Ovary (tissue), 7 donors: ENCODE measurements at regions not wholly inside any gene's neighbourhood (a gene's known extent, or its start where the extent isn't known, plus 50 kb on each side); places are given as distances from the start of the nearest gene placed in this dataset.

Experiments used
- DNase-seq, 5 donors: peaks; one replicate each; pipeline ENCODE4 v3.0.0-alpha.2; 2019 to 2020
- H3K27ac ChIP-seq, 2 donors: fragments of 200-600 bp; one replicate each; pipeline versions ENCODE4 v1.5.1 to v1.8.0; 2019 to 2022
- H3K27me3 ChIP-seq: fragments of 200-600 bp; one replicate; pipeline ENCODE4 v1.8.0; 2022
- H3K36me3 ChIP-seq: fragments of 200-600 bp; sonication (generic); one replicate; pipeline ENCODE4 v1.5.1; 2019
- H3K4me1 ChIP-seq: one replicate; pipeline ENCODE4 v1.8.1; 2013; ENCODE audit warnings: mild to moderate bottlenecking, moderate library complexity; ENCODE audit not compliant: insufficient read depth
- H3K4me3 ChIP-seq: fragments of 200-600 bp; sonication (generic); one replicate; pipeline ENCODE4 v1.5.1; 2017
- H3K9me3 ChIP-seq, 2 donors: fragments of 200-600 bp in 1 of 2; sonication (generic) in 1 of 2; one replicate each; pipeline versions ENCODE4 v1.5.1 to v1.8.1; 2013 to 2019; ENCODE audit warnings: mild to moderate bottlenecking in 1 of 2, moderate library complexity in 1 of 2
- CTCF ChIP-seq, 3 donors: fragments of 450-650 bp in 2 of 3; fragments of 200-600 bp in 1 of 3; IDR thresholded peaks; one replicate each; pipeline versions ENCODE4 v1.5.1 to v1.8.0; 2016 to 2022; ENCODE audit warnings: antibody characterized with exemption in 3 of 3, mild to moderate bottlenecking in 1 of 3
- EP300 ChIP-seq: sonication (generic); formaldehyde crosslinking; IDR thresholded peaks from one replicate; pipeline ENCODE4 v1.6.1; 2017; ENCODE audit warnings: antibody characterized with exemption
- POLR2A ChIP-seq: fragments of 450-650 bp; IDR thresholded peaks from one replicate; pipeline ENCODE4 v1.6.1; 2017; ENCODE audit warnings: antibody characterized with exemption, mild to moderate bottlenecking, moderate library complexity
- WGBS, 3 donors: extraction: QIAGEN DNeasy Blood & Tissue Kit in 1 of 3; methylation state at CpG; one replicate each; pipeline versions ENCODE4 v1.1.5 to v1.1.7; 2013 to 2017; 5-methylcytosine and 5-hydroxymethylcytosine counted together
- intact Hi-C, 4 donors: fragments of 100-400 bp; cut with DNase I; formaldehyde crosslinking; loops; one replicate each; pipeline versions ENCODE4 v1.11.0 to v1.15.1; 2022 to 2023
- donor health status: DM: no; HTN: no; CAD: no; lungs with moderate emphysema.
- donor health status: DM: no; HTN: no; CAD: no.
- donor health status: Bipolar disorder and iron deficiency.
- donor health status: DM: no; HTN: no; CAD: no.
- donor health status: DM: yes; HTN: yes; CAD: no.

DNA sequence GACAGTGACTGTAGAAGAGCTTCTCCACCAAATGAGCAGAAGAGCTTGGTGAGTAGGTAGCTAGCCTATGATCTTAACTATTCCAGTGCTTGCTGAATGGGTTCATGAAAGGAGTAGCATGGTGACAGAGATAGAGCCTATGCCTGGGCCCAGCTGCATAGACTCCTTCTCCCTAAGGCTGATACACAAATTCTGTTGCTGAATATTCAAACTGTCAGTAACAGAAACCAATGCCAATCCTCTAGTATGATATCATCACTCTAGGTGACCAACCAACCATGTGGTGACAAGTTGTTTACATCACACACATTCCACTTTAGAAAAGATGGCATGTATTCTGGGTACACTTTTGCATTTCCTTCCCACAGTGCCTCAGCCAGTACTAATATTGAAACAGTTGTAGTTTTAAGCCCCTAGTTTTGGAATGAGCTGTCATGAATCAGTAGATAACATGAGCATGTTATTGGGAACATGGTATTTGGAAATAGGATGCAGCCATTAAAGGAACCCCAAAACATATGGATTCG is 103.4 kb upstream of the GRXCR1 start:
- H3K9me3 ChIP-seq = no peaks in the 10 kb centered on the region
- WGBS, 3 donors = 72 to 82% (median 74%) methylated on average over 1 of the region's 1 CpG
- no peak for DNase-seq
- no peaks in the 10 kb centered on the region for H3K4me1 ChIP-seq
- no peaks in the 10 kb centered on the region for H3K27me3 ChIP-seq
- H3K4me3 ChIP-seq = no peak overlapping the region
- intact Hi-C loops = no loop called here
- no peak overlapping the region for H3K27ac ChIP-seq
- no peaks in the 10 kb centered on the region for H3K36me3 ChIP-seq
- TF ChIP-seq EP300 (no peak), POLR2A (no peak), CTCF (IDR thresholded peaks at IDR 0.05) (no peak)

- no peak for DNase-seq
- Histone ChIP-seq H3K4me1 (no peaks in the 10 kb centered on the region), H3K27me3 (no peaks in the 10 kb centered on the region), H3K9me3 (no peaks in the 10 kb centered on the region), H3K36me3 (no peaks in the 10 kb centered on the region), H3K27ac (no peak overlapping the region), H3K4me3 (no peak overlapping the region)
- intact Hi-C loops = no loop called here
- WGBS, 3 donors = 89 to 100% (median 89%) methylated on average over 6 of the region's 6 CpGs
- TF ChIP-seq EP300 = no peak
- TF ChIP-seq POLR2A = no peak
- no peak for TF ChIP-seq CTCF (IDR thresholded peaks at IDR 0.05)
These were observed 105.4 kb upstream of the GRXCR1 start for GRCh38 chr4:42787079-42787463.

- TF ChIP-seq CTCF (IDR thresholded peaks at IDR 0.05) (no peak), POLR2A (no peak), EP300 (no peak)
- DNase-seq = no peak
- no peaks in the 10 kb centered on the region for H3K9me3 ChIP-seq
- intact Hi-C loops = no loop called here
- no peaks in the 10 kb centered on the region for H3K27me3 ChIP-seq
- H3K4me3 ChIP-seq = no peak overlapping the region
- 48 to 65% (median 55%) methylated on average over 6 of the region's 6 CpGs for WGBS, 3 donors
- no peaks in the 10 kb centered on the region for H3K36me3 ChIP-seq
- H3K4me1 ChIP-seq = no peaks in the 10 kb centered on the region
- H3K27ac ChIP-seq = no peak overlapping the region
These were observed 106.0 kb upstream of the GRXCR1 start for GRCh38 chr4:42786350-42787078.

DNA sequence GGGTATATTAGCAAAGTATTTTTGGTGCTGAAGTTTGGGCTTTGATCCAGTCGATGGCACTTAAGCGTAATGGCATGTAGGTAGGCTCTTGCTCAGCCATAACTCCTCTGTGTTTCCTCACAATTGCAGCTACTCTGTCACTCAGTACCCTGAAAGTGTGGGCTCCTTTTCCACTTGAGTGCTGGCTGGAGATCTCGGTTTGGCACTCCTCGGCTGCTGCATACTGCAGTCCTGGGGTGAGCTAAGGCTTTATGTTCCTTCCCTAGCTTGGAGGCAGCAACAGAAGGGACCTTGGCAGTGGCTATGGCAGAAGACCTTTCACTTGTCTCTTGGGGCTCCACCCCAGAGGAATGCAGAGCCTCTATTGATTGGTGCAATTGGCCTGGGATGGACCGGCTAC is 106.7 kb upstream of the GRXCR1 start:
- H3K27me3 ChIP-seq = no peaks in the 10 kb centered on the region
- no peak overlapping the region for H3K4me3 ChIP-seq
- intact Hi-C loops = no loop called here
- no peaks in the 10 kb centered on the region for H3K9me3 ChIP-seq
- TF ChIP-seq POLR2A = no peak
- TF ChIP-seq EP300 = no peak
- TF ChIP-seq CTCF (IDR thresholded peaks at IDR 0.05) = no peak
- WGBS, 3 donors = 79 to 90% (median 84%) methylated on average over 5 of the region's 5 CpGs
- no peaks in the 10 kb centered on the region for H3K4me1 ChIP-seq
- no peak overlapping the region for H3K27ac ChIP-seq
- no peaks in the 10 kb centered on the region for H3K36me3 ChIP-seq
- no peak for DNase-seq
